PFSK-1 (cell line): ENCODE measurements at regions not wholly inside any gene's neighbourhood (a gene's known extent, or its start where the extent isn't known, plus 50 kb on each side); places are given as distances from the start of the nearest gene placed in this dataset.

ENCODE experiments used
- FOXP2 ChIP-seq: optimal IDR thresholded peaks from 2 replicates; pipeline ENCODE3; 2011; ENCODE audit warnings: borderline replicate concordance, control low read depth, inconsistent platforms; ENCODE audit not compliant: insufficient read depth; ENCODE audit errors: extremely low read length, extremely low read depth
- POLR2AphosphoS5 ChIP-seq: IDR thresholded peaks from 2 replicates; pipeline ENCODE4 v1.6.1; 2012; ENCODE audit warnings: low read depth, mild to moderate bottlenecking, control low read depth, low read length, moderate library complexity
- REST ChIP-seq, 2 experiments: IDR thresholded peaks; 2 replicates each; pipeline versions ENCODE4 v1.6.1 to v1.8.0; 2011 to 2012; ENCODE audit warnings: low read depth in 2 of 2, low read length in 2 of 2, control low read depth in 1 of 2, inconsistent platforms in 1 of 2, mild to moderate bottlenecking in 1 of 2, moderate library complexity in 1 of 2; ENCODE audit not compliant: insufficient read depth in 1 of 2
- SIN3A ChIP-seq: IDR thresholded peaks from 2 replicates; pipeline ENCODE4 v1.6.1; 2012; ENCODE audit warnings: mild to moderate bottlenecking, low read length, moderate library complexity, borderline replicate concordance; ENCODE audit not compliant: insufficient read depth
- TAF1 ChIP-seq: IDR thresholded peaks from 2 replicates; pipeline ENCODE4 v1.6.1; 2012; ENCODE audit warnings: low read length, control low read depth, borderline replicate concordance; ENCODE audit not compliant: insufficient read depth

DNA sequence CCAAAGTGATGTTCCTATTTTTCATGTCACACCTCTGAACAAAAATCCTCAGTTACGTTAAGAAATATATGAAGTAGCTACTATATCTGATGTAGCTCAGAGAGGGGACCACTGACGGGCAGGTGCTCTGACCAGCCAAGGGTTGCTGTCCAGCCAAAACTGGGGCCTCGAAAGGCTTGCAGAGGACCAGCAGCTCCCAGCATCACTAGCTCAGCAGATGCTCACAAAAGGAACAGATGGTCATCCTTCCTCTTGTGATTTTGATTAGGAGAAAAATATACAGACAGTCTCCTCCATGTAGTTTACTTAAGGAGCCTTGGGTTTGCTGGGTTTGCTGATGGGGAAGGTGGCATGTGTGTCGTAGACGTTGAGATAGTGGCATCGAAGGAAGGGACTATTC is 374.6 kb upstream of the B3GAT1 start:
- no peak for TF ChIP-seq FOXP2
- TF ChIP-seq POLR2AphosphoS5, result no peak
- no peak for TF ChIP-seq TAF1
- TF ChIP-seq REST (IDR thresholded peaks at IDR 0.05; ENCODE audit: insufficient read depth in 1 of 2, low read depth in 2 of 2, low read length in 2 of 2), result no peak
- TF ChIP-seq SIN3A, result no peak

DNA sequence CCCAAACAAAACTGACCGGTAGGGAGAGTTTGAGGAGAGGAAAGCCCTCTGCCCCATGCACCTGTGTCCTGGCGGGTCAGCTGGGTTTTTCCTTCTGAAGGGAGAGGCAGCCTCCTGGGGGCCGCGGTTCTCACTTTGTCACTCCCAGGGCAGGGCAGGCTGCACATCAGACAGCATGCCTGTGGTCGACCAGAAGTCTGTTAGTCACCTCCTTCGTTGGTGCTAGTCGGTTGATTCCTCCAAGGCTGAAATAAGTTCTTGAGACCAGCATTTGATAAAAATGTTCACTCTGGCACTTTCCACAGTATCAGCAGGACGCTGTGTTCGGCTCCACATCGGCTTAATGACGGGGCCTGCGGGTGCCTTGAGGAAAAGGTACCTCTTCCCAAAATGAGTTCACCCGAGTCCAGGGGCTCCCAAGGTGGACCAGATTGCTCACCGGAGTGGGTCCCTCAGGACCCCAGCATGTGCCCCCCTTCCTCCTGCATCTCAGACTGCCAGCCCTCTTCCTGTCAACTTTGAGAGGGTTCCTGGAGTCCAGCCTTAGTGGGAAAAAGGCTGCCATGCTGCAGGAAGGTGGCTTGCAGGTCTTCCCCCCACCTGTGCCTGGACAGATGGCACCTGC is 373.7 kb upstream of the B3GAT1 start:
- TF ChIP-seq SIN3A (no peak), REST (IDR thresholded peaks at IDR 0.05; ENCODE audit: insufficient read depth in 1 of 2, low read depth in 2 of 2, low read length in 2 of 2) (no peak), TAF1 (no peak), FOXP2 (no peak), POLR2AphosphoS5 (no peak)

- TF ChIP-seq POLR2AphosphoS5, result no peak
- TF ChIP-seq REST (IDR thresholded peaks at IDR 0.05; ENCODE audit: insufficient read depth in 1 of 2, low read depth in 2 of 2, low read length in 2 of 2), result no peak
- TF ChIP-seq FOXP2, result no peak
These were observed 373.0 kb upstream of the B3GAT1 start for GRCh38 chr11:134785059-134785458.

DNA sequence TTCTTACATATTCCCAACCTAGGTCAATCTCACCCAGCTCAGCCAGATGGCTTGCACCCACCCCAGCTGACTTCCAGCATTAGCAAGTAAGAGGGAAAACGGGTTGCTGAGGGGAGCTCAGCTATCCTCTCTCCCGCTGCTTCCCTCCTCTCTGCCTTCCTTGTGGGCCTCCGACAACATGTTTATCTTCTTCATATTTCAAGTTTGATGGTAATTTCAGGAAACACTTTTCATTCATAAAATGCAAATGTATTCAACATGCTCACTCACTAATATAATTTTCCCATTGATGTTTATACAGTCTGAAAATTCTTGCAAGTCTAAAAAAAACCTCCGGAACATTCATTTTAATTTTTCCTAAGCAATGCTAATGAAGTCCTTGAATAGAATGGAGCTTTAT is 372.5 kb upstream of the B3GAT1 start:
- TF ChIP-seq FOXP2, result no peak
- no peak for TF ChIP-seq TAF1
- TF ChIP-seq SIN3A, result no peak
- TF ChIP-seq POLR2AphosphoS5, result no peak
- TF ChIP-seq REST (IDR thresholded peaks at IDR 0.05; ENCODE audit: insufficient read depth in 1 of 2, low read depth in 2 of 2, low read length in 2 of 2), result no peak

- TF ChIP-seq SIN3A (no peak), POLR2AphosphoS5 (no peak), REST (IDR thresholded peaks at IDR 0.05; ENCODE audit: insufficient read depth in 1 of 2, low read depth in 2 of 2, low read length in 2 of 2) (no peak), TAF1 (no peak), FOXP2 (no peak)
These were observed 372.0 kb upstream of the B3GAT1 start for GRCh38 chr11:134784046-134784445.
